ENCODE measurements at regions not wholly inside any gene's neighbourhood (a gene's known extent, or its start where the extent isn't known, plus 50 kb on each side); places are given as distances from the start of the nearest gene placed in this dataset.

DNA sequence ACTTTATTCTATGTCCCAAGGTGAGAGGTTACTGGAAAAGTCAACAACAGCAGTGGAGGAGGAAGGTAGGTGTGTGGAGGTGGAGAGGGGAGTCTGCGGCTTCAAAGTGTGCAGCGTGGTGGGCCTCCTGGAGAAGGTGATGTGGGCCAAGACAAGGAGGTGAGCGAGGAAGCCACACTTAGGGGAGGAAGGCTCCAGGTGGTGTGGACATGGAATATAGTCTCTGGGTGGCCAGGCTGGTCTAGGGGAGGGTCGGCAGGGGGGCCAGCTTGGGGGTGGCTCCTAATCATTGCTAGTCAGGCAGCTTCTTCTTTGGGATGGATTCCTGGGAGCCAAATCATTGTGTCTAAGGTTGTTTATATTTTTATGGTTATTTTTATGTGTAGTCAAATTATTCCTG lies 111.5 kb upstream of the CDH4 start:
- ATAC-seq (ENCODE audit: poor library complexity) (no peak), DNase-seq (no peak)
- no peak overlapping the region for H3K4me3 ChIP-seq (ENCODE audit: low read length)
- CTCF ChIA-PET = no interaction called here
- H3K9me3 Mint-ChIP-seq = peaks cover 4% of the 10 kb centered on the region
- H3K27me3 ChIP-seq (ENCODE audit: control insufficient read depth in 1 of 2, insufficient read depth in 2 of 2, low read length in 2 of 2) = no peaks in the 10 kb centered on the region
- no peak overlapping the region for H3K27ac Mint-ChIP-seq
- peaks cover 6% of the 10 kb centered on the region for H3K27me3 Mint-ChIP-seq
- H3K36me3 ChIP-seq (ENCODE audit: insufficient read depth, low read length) = no peaks in the 10 kb centered on the region
- no peaks in the 10 kb centered on the region for H3K36me3 Mint-ChIP-seq (ENCODE audit: low read depth)
- no peak overlapping the region for H3K4me3 Mint-ChIP-seq
- H3K9me3 ChIP-seq (ENCODE audit: control insufficient read depth in 1 of 2, insufficient read depth in 1 of 2, low read length in 2 of 2) = no peaks in the 10 kb centered on the region
- TF ChIP-seq, protein P1, sequence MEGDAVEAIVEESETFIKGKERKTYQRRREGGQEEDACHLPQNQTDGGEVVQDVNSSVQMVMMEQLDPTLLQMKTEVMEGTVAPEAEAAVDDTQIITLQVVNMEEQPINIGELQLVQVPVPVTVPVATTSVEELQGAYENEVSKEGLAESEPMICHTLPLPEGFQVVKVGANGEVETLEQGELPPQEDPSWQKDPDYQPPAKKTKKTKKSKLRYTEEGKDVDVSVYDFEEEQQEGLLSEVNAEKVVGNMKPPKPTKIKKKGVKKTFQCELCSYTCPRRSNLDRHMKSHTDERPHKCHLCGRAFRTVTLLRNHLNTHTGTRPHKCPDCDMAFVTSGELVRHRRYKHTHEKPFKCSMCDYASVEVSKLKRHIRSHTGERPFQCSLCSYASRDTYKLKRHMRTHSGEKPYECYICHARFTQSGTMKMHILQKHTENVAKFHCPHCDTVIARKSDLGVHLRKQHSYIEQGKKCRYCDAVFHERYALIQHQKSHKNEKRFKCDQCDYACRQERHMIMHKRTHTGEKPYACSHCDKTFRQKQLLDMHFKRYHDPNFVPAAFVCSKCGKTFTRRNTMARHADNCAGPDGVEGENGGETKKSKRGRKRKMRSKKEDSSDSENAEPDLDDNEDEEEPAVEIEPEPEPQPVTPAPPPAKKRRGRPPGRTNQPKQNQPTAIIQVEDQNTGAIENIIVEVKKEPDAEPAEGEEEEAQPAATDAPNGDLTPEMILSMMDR (IDR thresholded peaks at IDR 0.05) = no peak
- no peaks in the 10 kb centered on the region for H3K4me1 Mint-ChIP-seq (ENCODE audit: low read depth)
- intact Hi-C loops (cut with DNase I, micrococcal nuclease) = no loop called here
- H3K27ac ChIP-seq (ENCODE audit: low read depth in 1 of 2, low read length in 2 of 2) = no peak overlapping the region
- POLR2A ChIA-PET = no interaction called here
- no peaks in the 10 kb centered on the region for H3K4me1 ChIP-seq (ENCODE audit: insufficient read depth, low read length)

DNA sequence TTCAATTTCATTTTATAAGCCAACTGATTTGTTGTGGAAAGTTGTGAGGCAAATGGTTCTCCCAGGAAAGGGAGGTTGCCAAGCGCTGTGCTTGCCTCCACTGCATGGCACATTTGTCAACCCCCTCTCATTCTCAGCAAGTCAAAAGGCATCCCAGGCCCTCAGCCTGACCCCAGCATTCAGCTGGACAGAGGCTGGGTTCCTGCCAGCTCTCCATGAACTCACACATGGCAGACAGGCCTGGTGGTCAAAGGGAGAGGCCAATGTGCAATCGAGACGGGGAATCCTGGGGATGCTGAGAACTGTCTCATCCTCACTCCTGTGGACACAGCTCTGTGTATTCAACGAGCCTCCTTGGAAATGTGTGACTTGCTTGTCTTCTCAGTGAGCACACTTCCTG lies 106.0 kb upstream of the CDH4 start:
- Mint-ChIP-seq H3K4me3 (no peak overlapping the region), H3K9me3 (peaks cover 4% of the 10 kb centered on the region), H3K27me3 (peaks cover 8% of the 10 kb centered on the region), H3K4me1 (ENCODE audit: low read depth) (no peaks in the 10 kb centered on the region), H3K27ac (no peak overlapping the region), H3K36me3 (ENCODE audit: low read depth) (no peaks in the 10 kb centered on the region)
- no peak overlapping the region for H3K4me3 ChIP-seq (ENCODE audit: low read length)
- H3K27me3 ChIP-seq (ENCODE audit: control insufficient read depth in 1 of 2, insufficient read depth in 2 of 2, low read length in 2 of 2) = no peaks in the 10 kb centered on the region
- no peaks in the 10 kb centered on the region for H3K36me3 ChIP-seq (ENCODE audit: insufficient read depth, low read length)
- TF ChIP-seq, protein P1 (IDR thresholded peaks at IDR 0.05) = no peak
- no peak overlapping the region for H3K27ac ChIP-seq (ENCODE audit: low read depth in 1 of 2, low read length in 2 of 2)
- no peaks in the 10 kb centered on the region for H3K4me1 ChIP-seq (ENCODE audit: insufficient read depth, low read length)
- no peak for ATAC-seq (ENCODE audit: poor library complexity)
- ChIA-PET POLR2A (no interaction called here), CTCF (no interaction called here)
- no peaks in the 10 kb centered on the region for H3K9me3 ChIP-seq (ENCODE audit: control insufficient read depth in 1 of 2, insufficient read depth in 1 of 2, low read length in 2 of 2)
- no peak for DNase-seq
- intact Hi-C loops (cut with DNase I, micrococcal nuclease) = no loop called here

DNA sequence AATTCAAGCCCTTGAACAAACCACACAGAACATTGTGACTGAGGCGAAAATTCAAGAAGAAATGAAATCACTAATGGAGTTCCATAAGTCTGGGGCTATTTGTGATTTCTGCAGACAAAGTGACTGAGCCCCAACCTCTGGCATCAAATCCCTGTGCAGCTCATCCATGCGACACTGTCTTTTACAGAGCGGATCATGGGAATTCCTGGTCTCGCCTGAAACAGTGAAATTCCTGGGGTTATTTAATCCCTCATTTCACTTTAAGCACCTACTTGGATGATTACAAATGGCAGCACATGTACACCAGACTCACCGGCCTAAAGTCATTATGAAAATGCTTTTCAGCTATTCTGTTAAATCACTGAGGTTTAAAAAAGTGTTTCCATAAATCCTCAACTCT lies 102.4 kb upstream of the CDH4 start:
- TF ChIP-seq, protein P1 (IDR thresholded peaks at IDR 0.05) = no peak
- ATAC-seq (ENCODE audit: poor library complexity) = no peak

More for the DNA sequence above, 102.4 kb upstream of the CDH4 start:
- Histone ChIP-seq H3K4me1 (ENCODE audit: insufficient read depth, low read length) (no peaks in the 10 kb centered on the region), H3K4me3 (ENCODE audit: low read length) (no peak overlapping the region), H3K9me3 (ENCODE audit: control insufficient read depth in 1 of 2, insufficient read depth in 1 of 2, low read length in 2 of 2) (peaks cover 0 to 5% of the 10 kb centered on the region in 2 experiments), H3K27ac (ENCODE audit: low read depth in 1 of 2, low read length in 2 of 2) (no peak overlapping the region), H3K36me3 (ENCODE audit: insufficient read depth, low read length) (no peaks in the 10 kb centered on the region), H3K27me3 (ENCODE audit: control insufficient read depth in 1 of 2, insufficient read depth in 2 of 2, low read length in 2 of 2) (no peaks in the 10 kb centered on the region)
- no peaks in the 10 kb centered on the region for H3K4me1 Mint-ChIP-seq (ENCODE audit: low read depth)
- H3K9me3 Mint-ChIP-seq = no peaks in the 10 kb centered on the region
- DNase-seq = no peak
- H3K27ac Mint-ChIP-seq = no peak overlapping the region
- H3K4me3 Mint-ChIP-seq = no peak overlapping the region
- peaks cover 4% of the 10 kb centered on the region for H3K27me3 Mint-ChIP-seq
- POLR2A ChIA-PET = no interaction called here
- intact Hi-C loops (cut with DNase I, micrococcal nuclease) = no loop called here
- CTCF ChIA-PET = no interaction called here
- no peaks in the 10 kb centered on the region for H3K36me3 Mint-ChIP-seq (ENCODE audit: low read depth)

All from CD4-positive, alpha-beta T cell (primary cell).